Hepatocyte (in vitro differentiated cells): ENCODE measurements at regions not wholly inside any gene's neighbourhood (a gene's known extent, or its start where the extent isn't known, plus 50 kb on each side); places are given as distances from the start of the nearest gene placed in this dataset.
A peak's percentile ranks its signal among the peaks of the same experiment; 100 is the strongest.
"Not testable (repeated sequence)": the region's sequence is repeated elsewhere in the genome, so short reads cannot be mapped to it uniquely, and the experiment has no call there.

Experiments
- DNase-seq: peaks from one replicate; pipeline ENCODE4 v3.0.0-alpha.2; 2016; ENCODE audit warnings: low spot score
- H2AFZ ChIP-seq: fragments of 200-600 bp; sonication (generic); 2 replicates; pipeline ENCODE4 v1.6.0; 2016; ENCODE audit warnings: antibody characterized with exemption, mild to moderate bottlenecking
- H3K27ac ChIP-seq: fragments of 200-600 bp; sonication (generic); 2 replicates; pipeline ENCODE4 v1.5.1; 2016; ENCODE audit warnings: mild to moderate bottlenecking
- H3K27me3 ChIP-seq: fragments of 200-600 bp; sonication (generic); 2 replicates; pipeline ENCODE4 v1.6.1; 2016
- H3K36me3 ChIP-seq: fragments of 200-600 bp; sonication (generic); replicated peaks from 2 replicates; pipeline ENCODE4 v1.5.1; 2016; ENCODE audit warnings: low read depth; ENCODE audit not compliant: insufficient read depth
- H3K4me1 ChIP-seq: fragments of 200-600 bp; sonication (generic); 2 replicates; pipeline ENCODE4 v1.5.1; 2016; ENCODE audit warnings: mild to moderate bottlenecking, moderate library complexity; ENCODE audit not compliant: insufficient read depth
- H3K4me2 ChIP-seq: fragments of 200-600 bp; sonication (generic); 2 replicates; pipeline ENCODE4 v1.6.0; 2016
- H3K4me3 ChIP-seq: fragments of 200-600 bp; sonication (generic); 2 replicates; pipeline ENCODE4 v1.5.1; 2016; ENCODE audit warnings: mild to moderate bottlenecking
- H3K79me2 ChIP-seq: fragments of 200-600 bp; sonication (generic); 2 replicates; pipeline ENCODE4 v1.6.0; 2017; ENCODE audit warnings: mild to moderate bottlenecking
- H3K9me2 ChIP-seq: fragments of 200-600 bp; sonication (generic); replicated peaks from 2 replicates; pipeline ENCODE4 v1.6.0; 2017; ENCODE audit warnings: mild to moderate bottlenecking; ENCODE audit not compliant: insufficient read depth
- H3K9me3 ChIP-seq: fragments of 200-600 bp; sonication (generic); 2 replicates; pipeline ENCODE4 v1.5.1; 2016; ENCODE audit warnings: low read depth, mild to moderate bottlenecking
- H4K20me1 ChIP-seq: fragments of 200-600 bp; sonication (generic); 2 replicates; pipeline ENCODE4 v1.6.0; 2016; ENCODE audit warnings: mild to moderate bottlenecking; ENCODE audit not compliant: insufficient read depth, poor library complexity, severe bottlenecking
- CTCF ChIP-seq: fragments of 200-600 bp; sonication (generic); IDR thresholded peaks from 2 replicates; pipeline ENCODE4 v1.5.1; 2016; ENCODE audit warnings: antibody characterized with exemption, mild to moderate bottlenecking; ENCODE audit not compliant: poor library complexity
- EZH2 ChIP-seq: fragments of 200-600 bp; sonication (generic); IDR thresholded peaks from 2 replicates; pipeline ENCODE4 v1.6.1; 2016; ENCODE audit warnings: antibody characterized with exemption, mild to moderate bottlenecking, borderline replicate concordance
- EZH2phosphoT487 ChIP-seq: fragments of 200-600 bp; sonication (generic); IDR thresholded peaks from one replicate; pipeline ENCODE4 v1.6.1; 2018; ENCODE audit warnings: antibody characterized with exemption, mild to moderate bottlenecking, low read depth, moderate library complexity; ENCODE audit not compliant: unreplicated experiment, severe bottlenecking
- WGBS: methylation state at CpG from one replicate; pipeline ENCODE4 v1.1.6; 2016; ENCODE audit warnings: low lambda C conversion rate; ENCODE audit errors: missing lambda C conversion rate; 5-methylcytosine and 5-hydroxymethylcytosine counted together

- 79% methylated on average over 3 of the region's 3 CpGs for WGBS
- Histone ChIP-seq H3K36me3 (no peaks in the 10 kb centered on the region), H3K27ac (no peak overlapping the region), H3K4me3 (no peak overlapping the region), H3K4me1 (no peaks in the 10 kb centered on the region), H2AFZ (no peak overlapping the region), H3K9me3 (no peaks in the 10 kb centered on the region), H4K20me1 (no peaks in the 10 kb centered on the region), H3K79me2 (no peaks in the 10 kb centered on the region), H3K9me2 (no peaks in the 10 kb centered on the region), H3K27me3 (no peaks in the 10 kb centered on the region), H3K4me2 (no peak overlapping the region)
- DNase-seq: no peak
- TF ChIP-seq EZH2 (no peak), EZH2phosphoT487 (no peak), CTCF (no peak)
Measured at GRCh38 chr10:62496925-62497324, 122.8 kb downstream of the ZNF365 start.

- no peaks in the 10 kb centered on the region for H3K9me2 ChIP-seq
- no peak overlapping the region for H2AFZ ChIP-seq
- no peaks in the 10 kb centered on the region for H3K79me2 ChIP-seq
- H3K4me2 ChIP-seq: no peak overlapping the region
- no peak overlapping the region for H3K27ac ChIP-seq
- 70% methylated on average over 3 of the region's 3 CpGs for WGBS
- no peaks in the 10 kb centered on the region for H3K4me1 ChIP-seq
- TF ChIP-seq EZH2phosphoT487: no peak
- no peak for TF ChIP-seq EZH2
- TF ChIP-seq CTCF: no peak
- H3K4me3 ChIP-seq: no peak overlapping the region
- no peaks in the 10 kb centered on the region for H4K20me1 ChIP-seq
- H3K36me3 ChIP-seq: no peaks in the 10 kb centered on the region
- no peaks in the 10 kb centered on the region for H3K9me3 ChIP-seq
- no peaks in the 10 kb centered on the region for H3K27me3 ChIP-seq
- no peak for DNase-seq
Measured at GRCh38 chr10:62498271-62498670, 124.1 kb downstream of the ZNF365 start.

GRCh38 chr10:62500116-62500515, 125.9 kb downstream of the ZNF365 start:
- H3K9me2 ChIP-seq, H3K79me2 ChIP-seq, H3K4me2 ChIP-seq, H3K9me3 ChIP-seq, H3K4me3 ChIP-seq, H3K27me3 ChIP-seq, H3K27ac ChIP-seq, H3K4me1 ChIP-seq, DNase-seq, H2AFZ ChIP-seq, H4K20me1 ChIP-seq, H3K36me3 ChIP-seq: not testable (repeated sequence)
- WGBS: 76% methylated on average over 4 of the region's 5 CpGs

- no peak overlapping the region for H3K4me3 ChIP-seq
- TF ChIP-seq CTCF (no peak), EZH2phosphoT487 (no peak), EZH2 (no peak)
Measured at GRCh38 chr10:62501547-62501946, 127.4 kb downstream of the ZNF365 start.

More at GRCh38 chr10:62501547-62501946, 127.4 kb downstream of the ZNF365 start:
- DNase-seq: peak; percentile 11
- Histone ChIP-seq H3K27ac (no peak overlapping the region), H3K36me3 (no peaks in the 10 kb centered on the region), H4K20me1 (no peaks in the 10 kb centered on the region), H2AFZ (no peak overlapping the region), H3K9me3 (no peaks in the 10 kb centered on the region), H3K4me2 (no peak overlapping the region), H3K4me1 (no peaks in the 10 kb centered on the region), H3K9me2 (no peaks in the 10 kb centered on the region), H3K27me3 (no peaks in the 10 kb centered on the region), H3K79me2 (no peaks in the 10 kb centered on the region)
- 92% methylated on average over 1 of the region's 1 CpG for WGBS
